ENCODE measurements at regions not wholly inside any gene's neighbourhood (a gene's known extent, or its start where the extent isn't known, plus 50 kb on each side); places are given as distances from the start of the nearest gene placed in this dataset.
A peak's percentile ranks its signal among the peaks of the same experiment; 100 is the strongest.
"Not testable (repeated sequence)": the region's sequence is repeated elsewhere in the genome, so short reads cannot be mapped to it uniquely, and the experiment has no call there.

DNA sequence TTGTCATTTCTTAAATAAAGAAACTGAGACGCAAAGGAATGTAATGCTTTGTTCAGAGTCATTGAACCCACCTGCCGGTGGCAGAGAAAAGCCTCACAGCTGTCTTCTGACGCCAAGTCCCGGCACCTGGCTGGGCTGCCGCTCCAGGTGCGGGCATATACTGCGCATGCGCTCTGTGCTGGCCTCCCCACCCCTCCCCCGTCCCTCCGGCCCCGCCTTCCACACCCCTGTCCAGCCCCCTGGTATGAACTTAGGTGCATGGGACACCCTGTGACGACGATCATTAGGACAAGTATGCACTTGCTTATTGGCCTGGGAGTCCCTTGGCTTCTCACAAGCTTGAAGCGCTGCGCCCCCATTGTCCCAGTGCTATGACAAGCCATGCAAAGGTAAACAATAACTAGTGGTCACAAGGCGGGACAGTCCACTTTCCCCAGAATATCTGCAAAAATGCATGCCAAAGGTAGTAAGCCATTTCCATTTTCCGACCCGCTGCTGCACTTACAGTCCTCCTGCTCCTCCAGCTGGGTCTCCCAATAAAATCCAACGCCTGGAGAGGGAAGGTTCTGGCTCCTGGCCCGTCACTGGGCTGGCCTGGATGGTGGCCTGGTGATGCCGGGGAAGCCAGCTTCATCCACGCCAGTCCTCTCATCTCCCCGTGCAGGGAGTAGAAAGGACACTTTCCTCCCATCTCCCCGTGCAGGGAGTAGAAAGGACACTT is 100.4 kb downstream of the PSMG1 start:
- no peak for DNase-seq (ENCODE audit: low read depth)

GRCh38 chr21:39080366-39080765 is 102.9 kb downstream of the PSMG1 start:
- no peak for DNase-seq (ENCODE audit: low read depth)

GRCh38 chr21:39079617-39080016 is 103.6 kb downstream of the PSMG1 start:
- no peak for DNase-seq (ENCODE audit: low read depth)

GRCh38 chr21:39078322-39079065 is 104.8 kb downstream of the PSMG1 start:
- no peak for DNase-seq (ENCODE audit: low read depth)

- DNase-seq (ENCODE audit: low read depth): peak; percentile 44
These were observed 105.4 kb downstream of the PSMG1 start for GRCh38 chr21:39077876-39078275.

- no peak for DNase-seq (ENCODE audit: low read depth)
These were observed 108.7 kb downstream of the PSMG1 start for GRCh38 chr21:39074508-39074907.

- DNase-seq (ENCODE audit: low read depth): peak; percentile 27
These were observed 109.5 kb downstream of the PSMG1 start for GRCh38 chr21:39073717-39074116.

DNA sequence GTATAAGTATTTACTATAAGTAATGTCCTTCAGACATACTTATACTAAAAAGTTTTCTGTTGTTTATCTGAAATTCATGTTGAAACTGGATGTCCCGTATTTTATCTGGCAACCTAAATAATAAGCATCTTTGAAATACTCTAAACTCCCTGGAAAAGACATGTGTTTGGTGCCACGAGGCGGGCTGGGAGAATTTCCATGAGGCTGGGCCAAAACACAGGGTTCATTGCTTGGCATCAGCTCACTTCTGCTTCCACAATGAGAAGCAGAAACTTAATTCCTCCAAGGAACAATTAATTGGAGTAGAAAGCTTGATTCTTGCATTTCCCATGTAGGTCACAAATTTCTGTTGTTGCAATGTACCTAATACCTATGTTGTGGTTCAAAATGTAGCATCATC is 110.2 kb downstream of the PSMG1 start:
- no peak for DNase-seq (ENCODE audit: low read depth)

- no peak for DNase-seq (ENCODE audit: low read depth)
These were observed 110.8 kb downstream of the PSMG1 start for GRCh38 chr21:39072468-39072867.

- DNase-seq (ENCODE audit: low read depth): peak; percentile 87
These were observed 111.5 kb downstream of the PSMG1 start for GRCh38 chr21:39071623-39072214.

DNA sequence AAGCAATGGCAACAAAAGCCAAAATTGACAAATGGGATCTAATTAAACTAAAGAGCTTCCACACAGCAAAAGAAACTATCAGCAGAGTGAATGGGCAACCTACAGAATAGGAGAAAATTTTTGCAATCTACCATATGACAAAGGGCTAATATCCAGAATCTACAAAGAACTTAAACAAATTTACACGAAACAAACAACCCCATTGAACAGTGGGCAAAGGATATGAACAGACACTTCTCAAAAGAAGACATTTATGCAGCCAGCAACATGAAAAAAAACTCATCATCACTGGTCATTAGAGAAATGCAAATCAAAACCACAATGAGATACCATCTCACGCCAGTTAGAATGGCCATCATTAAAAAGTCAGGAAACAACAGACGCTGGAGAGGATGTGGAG is 113.4 kb downstream of the PSMG1 start:
- DNase-seq (ENCODE audit: low read depth): not testable (repeated sequence)

GRCh38 chr21:39066829-39067780 is 116.1 kb downstream of the PSMG1 start:
- DNase-seq (ENCODE audit: low read depth): peak; percentile 22

DNA sequence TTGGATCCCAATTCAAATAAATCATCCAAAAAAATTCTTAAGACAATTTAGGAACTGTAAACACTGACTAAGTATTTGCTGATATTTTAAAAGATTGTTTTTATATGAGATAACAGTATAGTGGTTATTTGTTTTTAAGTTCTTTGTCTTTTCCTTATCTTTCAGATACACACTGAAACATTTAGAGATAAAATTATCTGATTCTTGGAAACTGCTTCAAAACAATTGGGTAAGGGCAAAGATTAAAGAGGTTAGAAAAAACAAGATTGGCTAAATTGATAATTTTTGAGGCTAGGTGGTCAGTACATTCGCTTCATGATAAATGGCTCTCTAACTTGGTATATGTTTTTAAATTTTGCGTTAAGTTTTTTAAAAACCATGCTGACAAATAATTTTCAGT is 117.3 kb downstream of the PSMG1 start:
- DNase-seq (ENCODE audit: low read depth): no peak

GRCh38 chr21:39064325-39065012 is 118.8 kb downstream of the PSMG1 start:
- no peak for DNase-seq (ENCODE audit: low read depth)

DNA sequence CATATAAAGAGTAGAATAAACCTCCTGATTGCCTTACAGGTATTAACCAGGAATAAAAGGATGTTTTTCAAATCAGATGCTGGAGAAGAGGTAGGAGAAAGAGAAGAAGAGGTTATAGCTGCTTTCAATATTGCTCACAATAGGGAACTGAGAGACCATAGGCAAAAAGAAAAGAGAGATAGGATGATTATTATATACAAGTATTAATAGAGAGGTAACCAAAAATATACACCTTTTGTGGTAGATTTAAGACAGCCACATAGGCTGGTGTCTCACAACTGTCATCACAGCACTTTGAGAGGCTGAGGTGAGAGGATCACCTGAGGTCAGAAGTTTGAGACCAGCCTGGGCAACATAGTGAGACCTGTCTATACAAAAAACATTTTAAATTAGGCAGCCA is 119.7 kb downstream of the PSMG1 start:
- no peak for DNase-seq (ENCODE audit: low read depth)

- DNase-seq (ENCODE audit: low read depth): no peak
These were observed 121.1 kb downstream of the PSMG1 start for GRCh38 chr21:39062196-39062595.

DNA sequence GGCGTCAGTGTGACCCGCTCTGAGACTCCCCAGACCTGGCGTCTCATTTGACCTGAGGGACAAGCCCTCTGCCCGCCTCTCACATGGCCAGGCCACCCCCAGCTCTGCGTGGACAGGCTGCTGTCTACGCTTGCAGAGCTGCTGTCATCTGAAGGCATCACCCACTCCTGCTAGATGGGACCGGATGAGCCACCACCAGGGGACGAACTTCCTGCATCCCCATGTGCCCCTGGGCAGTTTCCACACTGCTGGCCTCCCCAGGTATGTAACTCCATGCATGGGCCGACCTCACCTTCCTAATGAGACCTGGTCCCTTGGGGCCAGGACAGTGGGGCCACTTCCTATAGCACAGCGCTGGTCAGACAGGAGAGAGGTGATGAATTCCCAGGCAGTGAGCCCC is 121.5 kb downstream of the PSMG1 start:
- DNase-seq (ENCODE audit: low read depth): no peak

DNA sequence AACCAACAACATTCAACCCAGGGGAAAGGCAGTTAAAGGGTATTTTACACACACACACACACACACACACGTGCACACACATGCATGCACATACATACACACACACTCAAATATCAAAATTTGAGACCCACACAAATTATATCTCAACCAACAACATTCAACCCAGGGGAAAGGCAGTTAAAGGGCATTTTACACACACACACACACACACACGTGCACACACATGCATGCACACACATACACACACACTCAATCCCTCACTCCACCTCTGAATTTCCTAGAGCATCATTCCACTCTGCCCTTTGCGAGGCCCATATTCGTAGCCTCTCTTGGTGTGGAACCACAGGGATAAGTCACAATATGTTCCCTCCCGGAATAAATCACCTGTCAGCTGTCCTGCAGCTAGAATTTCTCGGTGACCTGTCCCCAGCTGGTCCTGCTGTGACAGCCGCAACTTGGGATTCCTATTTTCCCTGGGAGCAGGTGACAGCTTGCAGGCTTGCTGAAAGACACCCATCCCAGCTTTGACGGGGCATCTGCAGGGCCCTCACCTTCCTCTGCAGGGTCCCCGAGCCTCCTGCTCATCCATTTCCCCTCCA is 122.7 kb downstream of the PSMG1 start:
- no peak for DNase-seq (ENCODE audit: low read depth)

- DNase-seq (ENCODE audit: low read depth): no peak
These were observed 126.1 kb downstream of the PSMG1 start for GRCh38 chr21:39057121-39057520.

GRCh38 chr21:39056636-39057035 is 126.6 kb downstream of the PSMG1 start:
- DNase-seq (ENCODE audit: low read depth): no peak

GRCh38 chr21:39055167-39055767 is 128.0 kb downstream of the PSMG1 start:
- DNase-seq (ENCODE audit: low read depth): peak; percentile 28

All from EH (cell line).